ENCODE measurements at regions not wholly inside any gene's neighbourhood (a gene's known extent, or its start where the extent isn't known, plus 50 kb on each side); places are given as distances from the start of the nearest gene placed in this dataset.
"Not testable (repeated sequence)": the region's sequence is repeated elsewhere in the genome, so short reads cannot be mapped to it uniquely, and the experiment has no call there.

- Mint-ChIP-seq H3K4me3 (no peak overlapping the region), H3K36me3 (no peaks in the 10 kb centered on the region), H3K27me3 (peaks cover 3% of the 10 kb centered on the region), H3K9me3 (ENCODE audit: low read depth) (no peaks in the 10 kb centered on the region), H3K27ac (no peak overlapping the region), H3K4me1 (no peaks in the 10 kb centered on the region)
- CTCF ChIA-PET = no interaction called here
- DNase-seq (no peak), ATAC-seq (no peak)
Measured at GRCh38 chr2:31770741-31771140, 190.0 kb upstream of the SRD5A2 start.

- CTCF ChIA-PET = interaction anchor here (2.2 kb wide), 1 partner anchor 10 kb away, joined by 4 read pairs; no protein-coding TSS in a partner anchor
- no peaks in the 10 kb centered on the region for H3K27me3 Mint-ChIP-seq
- ATAC-seq = no peak
- no peak overlapping the region for H3K4me3 Mint-ChIP-seq
- no peak overlapping the region for H3K27ac Mint-ChIP-seq
- no peaks in the 10 kb centered on the region for H3K4me1 Mint-ChIP-seq
- no peaks in the 10 kb centered on the region for H3K36me3 Mint-ChIP-seq
- no peaks in the 10 kb centered on the region for H3K9me3 Mint-ChIP-seq (ENCODE audit: low read depth)
- no peak for DNase-seq
Measured at GRCh38 chr2:31765078-31765945, 184.6 kb upstream of the SRD5A2 start.

- Mint-ChIP-seq H3K9me3 (ENCODE audit: low read depth) (no peaks in the 10 kb centered on the region), H3K27me3 (peaks cover 2% of the 10 kb centered on the region), H3K4me3 (no peak overlapping the region), H3K27ac (no peak overlapping the region), H3K4me1 (no peaks in the 10 kb centered on the region), H3K36me3 (no peaks in the 10 kb centered on the region)
- no peak for DNase-seq
- ATAC-seq = no peak
- CTCF ChIA-PET = no interaction called here
Measured at GRCh38 chr2:31764169-31764568, 183.4 kb upstream of the SRD5A2 start.

- no peak overlapping the region for H3K4me3 Mint-ChIP-seq
- no peaks in the 10 kb centered on the region for H3K9me3 Mint-ChIP-seq (ENCODE audit: low read depth)
- DNase-seq (no peak), ATAC-seq (no peak)
- no peaks in the 10 kb centered on the region for H3K36me3 Mint-ChIP-seq
- no peak overlapping the region for H3K27ac Mint-ChIP-seq
- CTCF ChIA-PET = no interaction called here
- no peaks in the 10 kb centered on the region for H3K4me1 Mint-ChIP-seq
- peaks cover 4% of the 10 kb centered on the region for H3K27me3 Mint-ChIP-seq
Measured at GRCh38 chr2:31762085-31762484, 181.3 kb upstream of the SRD5A2 start.

GRCh38 chr2:31757351-31757750, 176.6 kb upstream of the SRD5A2 start:
- DNase-seq; H3K36me3 Mint-ChIP-seq; CTCF ChIA-PET; H3K27ac Mint-ChIP-seq; H3K27me3 Mint-ChIP-seq; ATAC-seq; H3K9me3 Mint-ChIP-seq (ENCODE audit: low read depth); H3K4me3 Mint-ChIP-seq; H3K4me1 Mint-ChIP-seq: not testable (repeated sequence)

GRCh38 chr2:31748746-31749145, 168.0 kb upstream of the SRD5A2 start:
- H3K27me3 Mint-ChIP-seq, H3K36me3 Mint-ChIP-seq: not testable (repeated sequence)

GRCh38 chr2:31748041-31748440, 167.3 kb upstream of the SRD5A2 start:
- CTCF ChIA-PET = no interaction called here
- Mint-ChIP-seq H3K27ac (no peak overlapping the region), H3K4me1 (no peaks in the 10 kb centered on the region), H3K9me3 (ENCODE audit: low read depth) (no peaks in the 10 kb centered on the region), H3K36me3 (no peaks in the 10 kb centered on the region), H3K4me3 (no peak overlapping the region), H3K27me3 (peaks cover 3% of the 10 kb centered on the region)
- no peak for ATAC-seq
- DNase-seq = no peak

More at GRCh38 chr2:31748746-31749145, 168.0 kb upstream of the SRD5A2 start:
- H3K27ac Mint-ChIP-seq; H3K9me3 Mint-ChIP-seq (ENCODE audit: low read depth); H3K4me1 Mint-ChIP-seq; DNase-seq; CTCF ChIA-PET; H3K4me3 Mint-ChIP-seq; ATAC-seq: not testable (repeated sequence)

- Mint-ChIP-seq H3K4me1 (no peaks in the 10 kb centered on the region), H3K4me3 (no peak overlapping the region), H3K27ac (no peak overlapping the region), H3K9me3 (ENCODE audit: low read depth) (no peaks in the 10 kb centered on the region), H3K36me3 (no peaks in the 10 kb centered on the region), H3K27me3 (peaks cover 6% of the 10 kb centered on the region)
- ATAC-seq = no peak
- DNase-seq = no peak
- CTCF ChIA-PET = no interaction called here
Measured at GRCh38 chr2:31739161-31739560, 158.4 kb upstream of the SRD5A2 start.

- Mint-ChIP-seq H3K27ac (no peak overlapping the region), H3K27me3 (peaks cover 3% of the 10 kb centered on the region), H3K9me3 (ENCODE audit: low read depth) (peaks cover 2% of the 10 kb centered on the region), H3K4me1 (no peaks in the 10 kb centered on the region), H3K4me3 (no peak overlapping the region), H3K36me3 (no peaks in the 10 kb centered on the region)
- ATAC-seq (no peak), DNase-seq (no peak)
- CTCF ChIA-PET = no interaction called here
Measured at GRCh38 chr2:31736695-31737454, 156.1 kb upstream of the SRD5A2 start.

- Mint-ChIP-seq H3K27me3 (peaks cover 3% of the 10 kb centered on the region), H3K27ac (no peak overlapping the region), H3K4me1 (no peaks in the 10 kb centered on the region), H3K4me3 (no peak overlapping the region), H3K36me3 (no peaks in the 10 kb centered on the region), H3K9me3 (ENCODE audit: low read depth) (peaks cover 2% of the 10 kb centered on the region)
- CTCF ChIA-PET = no interaction called here
- no peak for ATAC-seq
- DNase-seq = no peak
Measured at GRCh38 chr2:31735716-31736115, 155.0 kb upstream of the SRD5A2 start.

GRCh38 chr2:31729442-31730092, 148.8 kb upstream of the SRD5A2 start:
- no peak overlapping the region for H3K4me3 Mint-ChIP-seq
- H3K36me3 Mint-ChIP-seq = no peaks in the 10 kb centered on the region
- H3K4me1 Mint-ChIP-seq = no peaks in the 10 kb centered on the region
- no peak for DNase-seq
- H3K27ac Mint-ChIP-seq = no peak overlapping the region
- no peak for ATAC-seq
- peaks cover 3% of the 10 kb centered on the region for H3K27me3 Mint-ChIP-seq
- CTCF ChIA-PET = no interaction called here
- peaks cover 2% of the 10 kb centered on the region for H3K9me3 Mint-ChIP-seq (ENCODE audit: low read depth)

GRCh38 chr2:31729065-31729439, 148.3 kb upstream of the SRD5A2 start:
- Mint-ChIP-seq H3K27me3 (peaks cover 3% of the 10 kb centered on the region), H3K4me1 (no peaks in the 10 kb centered on the region), H3K9me3 (ENCODE audit: low read depth) (peaks cover 2% of the 10 kb centered on the region), H3K27ac (no peak overlapping the region), H3K4me3 (no peak overlapping the region), H3K36me3 (no peaks in the 10 kb centered on the region)
- no peak for DNase-seq
- ATAC-seq = no peak
- CTCF ChIA-PET = no interaction called here

- H3K27ac Mint-ChIP-seq = no peak overlapping the region
- H3K36me3 Mint-ChIP-seq = no peaks in the 10 kb centered on the region
- H3K4me1 Mint-ChIP-seq = no peaks in the 10 kb centered on the region
- no peak overlapping the region for H3K4me3 Mint-ChIP-seq
- H3K9me3 Mint-ChIP-seq (ENCODE audit: low read depth) = peaks cover 2% of the 10 kb centered on the region
- H3K27me3 Mint-ChIP-seq = peaks cover 3% of the 10 kb centered on the region
- ATAC-seq (no peak), DNase-seq (no peak)
- CTCF ChIA-PET = no interaction called here
Measured at GRCh38 chr2:31728406-31729064, 147.8 kb upstream of the SRD5A2 start.

Measured in activated CD8-positive, alpha-beta memory T cell treated with anti-CD3 and anti-CD28 coated beads, Interleukin-2, amount 10 ng/mL, durations not matched to agents 7 days and 5 days (primary cell).